ENCODE measurements at regions not wholly inside any gene's neighbourhood (a gene's known extent, or its start where the extent isn't known, plus 50 kb on each side); places are given as distances from the start of the nearest gene placed in this dataset.

GRCh38 chr1:30488324-30488913 lies 235.0 kb downstream of the MATN1 start:
- no peak for DNase-seq (ENCODE audit: low read depth)

GRCh38 chr1:30487042-30487441 lies 236.3 kb downstream of the MATN1 start:
- DNase-seq (ENCODE audit: low read depth): no peak

GRCh38 chr1:30485072-30485471 lies 238.3 kb downstream of the MATN1 start:
- no peak for DNase-seq (ENCODE audit: low read depth)

GRCh38 chr1:30484668-30485067 lies 238.7 kb downstream of the MATN1 start:
- DNase-seq (ENCODE audit: low read depth): no peak

- DNase-seq (ENCODE audit: low read depth): no peak
These were observed 243.8 kb downstream of the MATN1 start for GRCh38 chr1:30479575-30479974.

- no peak for DNase-seq (ENCODE audit: low read depth)
These were observed 244.4 kb downstream of the MATN1 start for GRCh38 chr1:30478799-30479563.

GRCh38 chr1:30478283-30478682 lies 245.1 kb downstream of the MATN1 start:
- DNase-seq (ENCODE audit: low read depth): no peak

GRCh38 chr1:30477588-30477987 lies 245.8 kb downstream of the MATN1 start:
- no peak for DNase-seq (ENCODE audit: low read depth)

- no peak for DNase-seq (ENCODE audit: low read depth)
These were observed 246.4 kb downstream of the MATN1 start for GRCh38 chr1:30476911-30477459.

- DNase-seq (ENCODE audit: low read depth): no peak
These were observed 246.9 kb downstream of the MATN1 start for GRCh38 chr1:30476476-30476875.

- no peak for DNase-seq (ENCODE audit: low read depth)
These were observed 247.4 kb downstream of the MATN1 start for GRCh38 chr1:30475966-30476365.

GRCh38 chr1:30475201-30475600 lies 248.2 kb downstream of the MATN1 start:
- DNase-seq (ENCODE audit: low read depth): no peak

GRCh38 chr1:30474818-30475200 lies 248.6 kb downstream of the MATN1 start:
- no peak for DNase-seq (ENCODE audit: low read depth)

- DNase-seq (ENCODE audit: low read depth): no peak
These were observed 249.2 kb downstream of the MATN1 start for GRCh38 chr1:30473922-30474817.

- DNase-seq (ENCODE audit: low read depth): no peak
These were observed 250.9 kb downstream of the MATN1 start for GRCh38 chr1:30472526-30472925.

- no peak for DNase-seq (ENCODE audit: low read depth)
These were observed 251.4 kb downstream of the MATN1 start for GRCh38 chr1:30472009-30472408.

GRCh38 chr1:30471307-30471706 lies 252.1 kb downstream of the MATN1 start:
- no peak for DNase-seq (ENCODE audit: low read depth)

- no peak for DNase-seq (ENCODE audit: low read depth)
These were observed 254.0 kb downstream of the MATN1 start for GRCh38 chr1:30469426-30469825.

- no peak for DNase-seq (ENCODE audit: low read depth)
These were observed 256.3 kb downstream of the MATN1 start for GRCh38 chr1:30467101-30467500.

- DNase-seq (ENCODE audit: low read depth): no peak
These were observed 256.8 kb downstream of the MATN1 start for GRCh38 chr1:30466610-30467009.

GRCh38 chr1:30466026-30466425 lies 257.4 kb downstream of the MATN1 start:
- no peak for DNase-seq (ENCODE audit: low read depth)

GRCh38 chr1:30465096-30465495 lies 258.3 kb downstream of the MATN1 start:
- DNase-seq (ENCODE audit: low read depth): no peak
